ENCODE measurements at regions not wholly inside any gene's neighbourhood (a gene's known extent, or its start where the extent isn't known, plus 50 kb on each side); places are given as distances from the start of the nearest gene placed in this dataset.
"Not testable (repeated sequence)": the region's sequence is repeated elsewhere in the genome, so short reads cannot be mapped to it uniquely, and the experiment has no call there.

- Histone ChIP-seq H3K27ac (ENCODE audit: control insufficient read depth, insufficient read depth, low read length) (no peak overlapping the region), H3K27me3 (ENCODE audit: control insufficient read depth, extremely low read depth, insufficient read depth, low read length) (no peaks in the 10 kb centered on the region), H3K79me2 (ENCODE audit: control insufficient read depth, insufficient read depth, low read length) (no peaks in the 10 kb centered on the region), H3K9me3 (ENCODE audit: control insufficient read depth, low read depth, low read length) (no peaks in the 10 kb centered on the region), H3K4me1 (ENCODE audit: control insufficient read depth, extremely low read depth, insufficient read depth, low read length) (no peaks in the 10 kb centered on the region), H3K9me1 (ENCODE audit: control insufficient read depth, extremely low read depth, insufficient read depth, low read length) (no peaks in the 10 kb centered on the region), H3K4me2 (ENCODE audit: control insufficient read depth, extremely low read depth, insufficient read depth, low read depth, low read length) (no peak overlapping the region), H2AFZ (ENCODE audit: control insufficient read depth, low read length) (no peak overlapping the region), H3K36me3 (ENCODE audit: control insufficient read depth in 2 of 2, extremely low read depth in 1 of 2, insufficient read depth in 2 of 2, low read length in 2 of 2) (no peaks in the 10 kb centered on the region), H4K20me1 (ENCODE audit: control insufficient read depth, extremely low read depth, insufficient read depth, low read length) (no peaks in the 10 kb centered on the region), H3K9ac (ENCODE audit: control insufficient read depth, extremely low read depth, insufficient read depth, low read length) (no peak overlapping the region), H3K4me3 (ENCODE audit: control insufficient read depth in 2 of 3, extremely low read depth in 1 of 3, insufficient read depth in 2 of 3, low read depth in 1 of 3, low read length in 3 of 3) (no peak overlapping the region)
- DNase-seq (ENCODE audit: low read depth, low spot score) (no peak), FAIRE-seq (no peak)
- TF ChIP-seq CTCF (optimal IDR thresholded peaks at IDR 0.05 in 1 of 3, IDR thresholded peaks at IDR 0.05 in 1 of 3, conservative IDR thresholded peaks at IDR 0.05 in 1 of 3; ENCODE audit: extremely low read depth in 1 of 3, insufficient read depth in 2 of 3, low read length in 3 of 3) (no peak), EZH2 (IDR thresholded peaks at IDR 0.05; ENCODE audit: low read length) (no peak)
- dilution Hi-C loops (cut with MboI; ENCODE audit: extremely low pct_ligation_motif_present, low sequenced_read_pairs) = no loop called here
These were observed 224.7 kb upstream of the FAM78B start for GRCh38 chr1:166391279-166392066.

- no peak for DNase-seq (ENCODE audit: low read depth, low spot score)
- Histone ChIP-seq H3K9me1 (ENCODE audit: control insufficient read depth, extremely low read depth, insufficient read depth, low read length) (no peaks in the 10 kb centered on the region), H3K27me3 (ENCODE audit: control insufficient read depth, extremely low read depth, insufficient read depth, low read length) (no peaks in the 10 kb centered on the region), H3K4me2 (ENCODE audit: control insufficient read depth, extremely low read depth, insufficient read depth, low read depth, low read length) (no peak overlapping the region), H3K79me2 (ENCODE audit: control insufficient read depth, insufficient read depth, low read length) (no peaks in the 10 kb centered on the region), H4K20me1 (ENCODE audit: control insufficient read depth, extremely low read depth, insufficient read depth, low read length) (no peaks in the 10 kb centered on the region), H3K9ac (ENCODE audit: control insufficient read depth, extremely low read depth, insufficient read depth, low read length) (no peak overlapping the region), H3K36me3 (ENCODE audit: control insufficient read depth in 2 of 2, extremely low read depth in 1 of 2, insufficient read depth in 2 of 2, low read length in 2 of 2) (no peaks in the 10 kb centered on the region), H3K4me1 (ENCODE audit: control insufficient read depth, extremely low read depth, insufficient read depth, low read length) (no peaks in the 10 kb centered on the region), H3K4me3 (ENCODE audit: control insufficient read depth in 2 of 3, extremely low read depth in 1 of 3, insufficient read depth in 2 of 3, low read depth in 1 of 3, low read length in 3 of 3) (no peak overlapping the region), H3K27ac (ENCODE audit: control insufficient read depth, insufficient read depth, low read length) (no peak overlapping the region), H2AFZ (ENCODE audit: control insufficient read depth, low read length) (no peak overlapping the region), H3K9me3 (ENCODE audit: control insufficient read depth, low read depth, low read length) (no peaks in the 10 kb centered on the region)
- no peak for FAIRE-seq
- dilution Hi-C loops (cut with MboI; ENCODE audit: extremely low pct_ligation_motif_present, low sequenced_read_pairs) = no loop called here
- no peak for TF ChIP-seq EZH2 (IDR thresholded peaks at IDR 0.05; ENCODE audit: low read length)
- TF ChIP-seq CTCF (optimal IDR thresholded peaks at IDR 0.05 in 1 of 3, IDR thresholded peaks at IDR 0.05 in 1 of 3, conservative IDR thresholded peaks at IDR 0.05 in 1 of 3; ENCODE audit: extremely low read depth in 1 of 3, insufficient read depth in 2 of 3, low read length in 3 of 3) = no peak
These were observed 228.9 kb upstream of the FAM78B start for GRCh38 chr1:166395729-166396128.

DNA sequence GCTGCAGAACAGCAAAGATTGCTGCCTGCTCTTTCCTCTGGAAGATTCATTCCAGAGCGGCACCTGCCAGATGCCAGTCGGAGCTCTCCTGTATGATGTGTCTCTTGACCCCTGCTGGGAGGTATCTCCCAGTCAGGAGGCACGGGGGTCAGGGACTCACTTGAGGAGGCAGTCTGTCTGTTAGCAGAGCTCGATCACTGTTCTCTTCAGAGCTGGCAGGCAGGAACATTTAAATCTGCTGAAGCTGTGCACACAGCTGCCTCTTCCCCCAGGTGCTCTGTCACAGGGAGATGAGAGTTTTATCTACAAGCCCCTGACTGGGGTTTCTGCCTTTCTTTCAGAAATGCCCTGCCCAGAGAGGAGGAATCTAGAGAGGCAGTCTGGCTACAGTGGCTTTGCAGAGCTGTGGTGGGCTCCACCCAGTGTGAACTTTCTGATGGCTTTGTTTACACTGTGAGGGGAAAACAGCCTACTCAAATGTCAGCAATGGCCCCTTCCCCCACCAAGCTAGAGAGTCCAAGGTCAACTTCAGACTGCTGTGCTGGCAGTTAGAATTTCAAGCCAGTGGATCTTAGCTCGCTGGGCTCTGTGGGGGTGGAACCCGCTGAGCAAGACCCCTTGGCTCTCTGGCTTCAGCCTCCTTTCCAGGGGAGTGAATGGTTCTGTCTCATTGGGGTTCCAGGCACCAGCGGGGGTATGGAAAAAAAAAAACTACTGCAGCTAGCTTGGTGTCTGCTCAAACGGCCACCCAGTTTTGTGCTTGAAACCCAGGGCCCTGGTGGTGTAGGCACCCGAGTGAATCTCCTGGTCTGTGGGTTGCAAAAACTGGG lies 242.7 kb upstream of the FAM78B start:
- H3K9me1 ChIP-seq (ENCODE audit: control insufficient read depth, extremely low read depth, insufficient read depth, low read length); H2AFZ ChIP-seq (ENCODE audit: control insufficient read depth, low read length); H4K20me1 ChIP-seq (ENCODE audit: control insufficient read depth, extremely low read depth, insufficient read depth, low read length); H3K36me3 ChIP-seq (ENCODE audit: control insufficient read depth in 2 of 2, extremely low read depth in 1 of 2, insufficient read depth in 2 of 2, low read length in 2 of 2); FAIRE-seq; H3K4me3 ChIP-seq (ENCODE audit: control insufficient read depth in 2 of 3, extremely low read depth in 1 of 3, insufficient read depth in 2 of 3, low read depth in 1 of 3, low read length in 3 of 3); H3K4me2 ChIP-seq (ENCODE audit: control insufficient read depth, extremely low read depth, insufficient read depth, low read depth, low read length); H3K9ac ChIP-seq (ENCODE audit: control insufficient read depth, extremely low read depth, insufficient read depth, low read length); H3K4me1 ChIP-seq (ENCODE audit: control insufficient read depth, extremely low read depth, insufficient read depth, low read length); H3K27ac ChIP-seq (ENCODE audit: control insufficient read depth, insufficient read depth, low read length); H3K27me3 ChIP-seq (ENCODE audit: control insufficient read depth, extremely low read depth, insufficient read depth, low read length); DNase-seq (ENCODE audit: low read depth, low spot score); H3K79me2 ChIP-seq (ENCODE audit: control insufficient read depth, insufficient read depth, low read length); H3K9me3 ChIP-seq (ENCODE audit: control insufficient read depth, low read depth, low read length); dilution Hi-C loops (cut with MboI; ENCODE audit: extremely low pct_ligation_motif_present, low sequenced_read_pairs): not testable (repeated sequence)
